HEK293T (cell line): ENCODE measurements at regions not wholly inside any gene's neighbourhood (a gene's known extent, or its start where the extent isn't known, plus 50 kb on each side); places are given as distances from the start of the nearest gene placed in this dataset.

Experiments
- BHLHE40 ChIP-seq: fragments of 450-650 bp; IDR thresholded peaks from 2 replicates; pipeline ENCODE4 v1.6.1; 2016; ENCODE audit warnings: mild to moderate bottlenecking, moderate library complexity, borderline replicate concordance
- CTBP1 ChIP-seq: fragments of 450-650 bp; IDR thresholded peaks from 2 replicates; pipeline ENCODE4 v1.6.1; 2016; ENCODE audit warnings: borderline replicate concordance
- FOXA1 ChIP-seq: fragments of 450-650 bp; IDR thresholded peaks from 2 replicates; pipeline ENCODE4 v1.6.1; 2016; ENCODE audit warnings: mild to moderate bottlenecking
- FOXK2 ChIP-seq: fragments of 450-650 bp; IDR thresholded peaks from 2 replicates; pipeline ENCODE4 v1.6.1; 2016; ENCODE audit warnings: mild to moderate bottlenecking
- FOXM1 ChIP-seq: fragments of 450-650 bp; IDR thresholded peaks from 2 replicates; pipeline ENCODE4 v1.6.1; 2017; ENCODE audit warnings: mild to moderate bottlenecking, borderline replicate concordance
- HDGF ChIP-seq: fragments of 450-650 bp; IDR thresholded peaks from 2 replicates; pipeline ENCODE4 v1.6.1; 2017; ENCODE audit warnings: antibody characterized with exemption, borderline replicate concordance
- LEF1 ChIP-seq: fragments of 450-650 bp; IDR thresholded peaks from 2 replicates; pipeline ENCODE4 v1.6.1; 2017; ENCODE audit warnings: mild to moderate bottlenecking, borderline replicate concordance
- NFRKB ChIP-seq: fragments of 450-650 bp; IDR thresholded peaks from 2 replicates; pipeline ENCODE4 v1.6.1; 2016; ENCODE audit warnings: mild to moderate bottlenecking, moderate library complexity
- SP1 ChIP-seq: fragments of 450-650 bp; IDR thresholded peaks from 2 replicates; pipeline ENCODE4 v1.6.1; 2017
- SUZ12 ChIP-seq: fragments of 450-650 bp; IDR thresholded peaks from 2 replicates; pipeline ENCODE4 v1.6.1; 2016; ENCODE audit warnings: mild to moderate bottlenecking
- TARDBP ChIP-seq: fragments of 450-650 bp; IDR thresholded peaks from 2 replicates; pipeline ENCODE4 v1.6.1; 2016
- TF ChIP-seq, protein P1 (sequence below): fragments of 450-650 bp; IDR thresholded peaks from 2 replicates; pipeline ENCODE4 v1.6.1; 2016

DNA sequence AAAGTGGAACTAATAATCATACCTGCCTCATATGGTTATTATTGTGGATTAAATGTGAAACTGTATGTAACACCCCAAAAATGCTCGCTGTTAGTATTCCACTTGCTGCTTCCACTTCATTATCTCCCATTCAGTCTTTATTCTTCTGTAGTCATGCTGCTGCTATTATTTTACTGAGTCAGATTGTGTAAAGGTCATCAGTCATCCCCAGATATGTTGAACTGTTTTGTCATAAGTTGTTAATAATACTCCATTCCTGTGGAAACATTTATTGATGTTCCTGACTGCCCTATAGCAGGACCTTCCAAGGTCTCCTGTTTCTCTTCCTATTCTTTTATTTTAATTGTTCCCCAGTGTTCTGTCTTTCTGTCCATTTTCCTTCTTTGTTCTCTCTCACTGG, 1148.3 kb downstream of the EPHA7 start:
- no peak for TF ChIP-seq CTBP1
- TF ChIP-seq LEF1 = no peak
- TF ChIP-seq FOXK2 = no peak
- no peak for TF ChIP-seq FOXM1
- no peak for TF ChIP-seq HDGF
- no peak for TF ChIP-seq TARDBP
- no peak for TF ChIP-seq SP1
- TF ChIP-seq BHLHE40 = no peak
- TF ChIP-seq SUZ12 = no peak
- TF ChIP-seq NFRKB = no peak
- TF ChIP-seq, protein P1, sequence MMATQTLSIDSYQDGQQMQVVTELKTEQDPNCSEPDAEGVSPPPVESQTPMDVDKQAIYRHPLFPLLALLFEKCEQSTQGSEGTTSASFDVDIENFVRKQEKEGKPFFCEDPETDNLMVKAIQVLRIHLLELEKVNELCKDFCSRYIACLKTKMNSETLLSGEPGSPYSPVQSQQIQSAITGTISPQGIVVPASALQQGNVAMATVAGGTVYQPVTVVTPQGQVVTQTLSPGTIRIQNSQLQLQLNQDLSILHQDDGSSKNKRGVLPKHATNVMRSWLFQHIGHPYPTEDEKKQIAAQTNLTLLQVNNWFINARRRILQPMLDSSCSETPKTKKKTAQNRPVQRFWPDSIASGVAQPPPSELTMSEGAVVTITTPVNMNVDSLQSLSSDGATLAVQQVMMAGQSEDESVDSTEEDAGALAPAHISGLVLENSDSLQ = no peak
- TF ChIP-seq FOXA1 = no peak
